Endothelial cell of umbilical vein (primary cell): ENCODE measurements at regions not wholly inside any gene's neighbourhood (a gene's known extent, or its start where the extent isn't known, plus 50 kb on each side); places are given as distances from the start of the nearest gene placed in this dataset.

Experiments used
- CTCF ChIP-seq, 2 donors: IDR thresholded peaks; 1 replicate in 1 of 2; 2 replicates in 1 of 2; pipeline ENCODE4 v1.5.1; 2011; ENCODE audit warnings: low read length in 2 of 2, mild to moderate bottlenecking in 2 of 2, moderate library complexity in 2 of 2, control low read depth in 1 of 2, inconsistent platforms in 1 of 2, low read depth in 1 of 2; ENCODE audit not compliant: insufficient read depth in 1 of 2; ENCODE audit errors: extremely low read depth in 1 of 2
- EZH2 ChIP-seq: IDR thresholded peaks from 2 replicates; pipeline ENCODE4 v1.6.1; 2012; ENCODE audit warnings: borderline replicate concordance, low read depth, mild to moderate bottlenecking, moderate library complexity, low read length, inconsistent platforms; ENCODE audit not compliant: severe bottlenecking
- FOS ChIP-seq: IDR thresholded peaks from 2 replicates; pipeline ENCODE4 v1.6.1; 2011; ENCODE audit warnings: mild to moderate bottlenecking, low read length, moderate library complexity, borderline replicate concordance; ENCODE audit not compliant: insufficient read depth
- GATA2 ChIP-seq: IDR thresholded peaks from 2 replicates; pipeline ENCODE4 v1.7.0; 2011; ENCODE audit warnings: low read depth, mild to moderate bottlenecking, moderate library complexity, mixed read lengths, low read length; ENCODE audit not compliant: insufficient read length, insufficient read depth
- JUN ChIP-seq: IDR thresholded peaks from 2 replicates; pipeline ENCODE4 v1.6.1; 2011; ENCODE audit warnings: borderline replicate concordance, low read depth; ENCODE audit not compliant: insufficient read length, insufficient read depth
- MYC ChIP-seq: IDR thresholded peaks from one replicate; pipeline ENCODE4 v1.6.1; 2011; ENCODE audit warnings: mild to moderate bottlenecking, low read depth, low read length
- POLR2A ChIP-seq: IDR thresholded peaks from 2 replicates; pipeline ENCODE4 v1.6.1; 2012; ENCODE audit warnings: low read depth, mild to moderate bottlenecking, control low read depth, low read length
- POLR2AphosphoS5 ChIP-seq: IDR thresholded peaks from 2 replicates; pipeline ENCODE4 v1.6.1; 2012; ENCODE audit warnings: low read depth, mild to moderate bottlenecking, control low read depth, low read length, moderate library complexity; ENCODE audit not compliant: insufficient read depth
- TF ChIP-seq, protein P1 (sequence below): IDR thresholded peaks from 2 replicates; pipeline ENCODE4 v1.6.1; 2011; ENCODE audit not compliant: insufficient read depth, insufficient read length

GRCh38 chr3:82773207-82773606, 1011.8 kb upstream of the GBE1 start:
- TF ChIP-seq CTCF (IDR thresholded peaks at IDR 0.05; ENCODE audit: extremely low read depth in 1 of 2, insufficient read depth in 1 of 2, low read depth in 1 of 2, low read length in 2 of 2) (no peak), POLR2A (no peak), EZH2 (no peak), FOS (no peak), JUN (no peak), MYC (no peak), POLR2AphosphoS5 (no peak), GATA2 (no peak)
- TF ChIP-seq, protein P1, sequence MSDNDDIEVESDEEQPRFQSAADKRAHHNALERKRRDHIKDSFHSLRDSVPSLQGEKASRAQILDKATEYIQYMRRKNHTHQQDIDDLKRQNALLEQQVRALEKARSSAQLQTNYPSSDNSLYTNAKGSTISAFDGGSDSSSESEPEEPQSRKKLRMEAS, result no peak
